ENCODE measurements at regions not wholly inside any gene's neighbourhood (a gene's known extent, or its start where the extent isn't known, plus 50 kb on each side); places are given as distances from the start of the nearest gene placed in this dataset.

GRCh38 chr1:81327103-81327710 lies 473.5 kb upstream of the ADGRL2 start:
- Mint-ChIP-seq H3K4me1 (peaks cover 10% of the 10 kb centered on the region), H3K4me3 (no peak overlapping the region), H3K9me3 (no peaks in the 10 kb centered on the region), H3K36me3 (ENCODE audit: low read depth) (no peaks in the 10 kb centered on the region), H3K27ac (no peak overlapping the region), H3K27me3 (ENCODE audit: insufficient read depth) (peaks cover 2% of the 10 kb centered on the region)
- H3K27me3 ChIP-seq (ENCODE audit: control insufficient read depth, insufficient read depth, low read length, poor library complexity, severe bottlenecking): no peaks in the 10 kb centered on the region
- no peaks in the 10 kb centered on the region for H3K4me1 ChIP-seq (ENCODE audit: control insufficient read depth, insufficient read depth, low read length)
- no peak overlapping the region for H3K4me3 ChIP-seq (ENCODE audit: low read length)
- peak overlapping the region; percentile 51 for H3K27ac ChIP-seq (ENCODE audit: low read depth, low read length)
- 93% methylated on average over 6 of the region's 6 CpGs; no CpG with 5 or more reads in 1 of the 2 experiments for WGBS, 2 experiments (ENCODE audit: insufficient coverage in 1 of 2, insufficient read length in 1 of 2)
- no peaks in the 10 kb centered on the region for H3K36me3 ChIP-seq (ENCODE audit: control insufficient read depth, insufficient read depth, low read length)
- no peak overlapping the region for H3K9ac ChIP-seq (ENCODE audit: extremely low read depth, low read length, poor library complexity, severe bottlenecking)
- H3K9me3 ChIP-seq (ENCODE audit: control insufficient read depth, low read length): no peaks in the 10 kb centered on the region
- TF ChIP-seq CTCF (conservative IDR thresholded peaks at IDR 0.05): no peak
- DNase-seq: no peak

DNA sequence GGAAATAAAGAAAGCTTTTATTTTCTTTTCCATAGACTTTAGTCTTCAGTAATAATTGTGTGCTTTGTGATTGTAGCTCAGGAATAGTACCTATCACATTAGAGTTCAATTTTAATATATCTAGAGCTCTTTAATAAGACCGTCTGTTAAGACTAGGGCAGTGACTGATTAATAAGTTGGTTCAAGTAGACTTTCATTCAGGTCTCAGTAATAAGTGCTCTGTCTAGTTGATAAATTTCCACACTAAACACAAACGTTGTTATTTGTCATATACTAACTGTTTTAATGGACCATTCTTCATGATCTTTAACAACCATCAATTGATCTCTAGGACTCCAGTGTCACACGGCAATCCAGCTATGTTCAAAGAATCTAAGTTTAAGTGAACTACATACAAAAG lies 474.5 kb upstream of the ADGRL2 start:
- H3K9me3 ChIP-seq (ENCODE audit: control insufficient read depth, low read length): no peaks in the 10 kb centered on the region
- WGBS, 2 experiments (ENCODE audit: insufficient coverage in 1 of 2, insufficient read length in 1 of 2): 80 to 84% methylated on average over 1 to 3 of the region's 3 CpGs
- Mint-ChIP-seq H3K9me3 (no peaks in the 10 kb centered on the region), H3K4me3 (no peak overlapping the region), H3K27me3 (ENCODE audit: insufficient read depth) (peaks cover 2% of the 10 kb centered on the region), H3K27ac (no peak overlapping the region), H3K36me3 (ENCODE audit: low read depth) (no peaks in the 10 kb centered on the region), H3K4me1 (peaks cover 10% of the 10 kb centered on the region)
- H3K27me3 ChIP-seq (ENCODE audit: control insufficient read depth, insufficient read depth, low read length, poor library complexity, severe bottlenecking): no peaks in the 10 kb centered on the region
- TF ChIP-seq CTCF (conservative IDR thresholded peaks at IDR 0.05): no peak
- DNase-seq: no peak
- no peaks in the 10 kb centered on the region for H3K4me1 ChIP-seq (ENCODE audit: control insufficient read depth, insufficient read depth, low read length)
- no peak overlapping the region for H3K4me3 ChIP-seq (ENCODE audit: low read length)
- no peaks in the 10 kb centered on the region for H3K36me3 ChIP-seq (ENCODE audit: control insufficient read depth, insufficient read depth, low read length)
- no peak overlapping the region for H3K27ac ChIP-seq (ENCODE audit: low read depth, low read length)
- no peak overlapping the region for H3K9ac ChIP-seq (ENCODE audit: extremely low read depth, low read length, poor library complexity, severe bottlenecking)

- no peak overlapping the region for H3K9ac ChIP-seq (ENCODE audit: extremely low read depth, low read length, poor library complexity, severe bottlenecking)
- DNase-seq: no peak
- H3K27me3 ChIP-seq (ENCODE audit: control insufficient read depth, insufficient read depth, low read length, poor library complexity, severe bottlenecking): no peaks in the 10 kb centered on the region
- Mint-ChIP-seq H3K4me3 (no peak overlapping the region), H3K36me3 (ENCODE audit: low read depth) (no peaks in the 10 kb centered on the region), H3K4me1 (peaks cover 7% of the 10 kb centered on the region), H3K9me3 (no peaks in the 10 kb centered on the region), H3K27me3 (ENCODE audit: insufficient read depth) (peaks cover 2% of the 10 kb centered on the region), H3K27ac (no peak overlapping the region)
- no peak overlapping the region for H3K27ac ChIP-seq (ENCODE audit: low read depth, low read length)
- H3K9me3 ChIP-seq (ENCODE audit: control insufficient read depth, low read length): no peaks in the 10 kb centered on the region
- no peak overlapping the region for H3K4me3 ChIP-seq (ENCODE audit: low read length)
- WGBS, 2 experiments (ENCODE audit: insufficient coverage in 1 of 2, insufficient read length in 1 of 2): 90% methylated on average over 3 of the region's 3 CpGs; no CpG with 5 or more reads in 1 of the 2 experiments
- TF ChIP-seq CTCF (conservative IDR thresholded peaks at IDR 0.05): no peak
- no peaks in the 10 kb centered on the region for H3K4me1 ChIP-seq (ENCODE audit: control insufficient read depth, insufficient read depth, low read length)
- no peaks in the 10 kb centered on the region for H3K36me3 ChIP-seq (ENCODE audit: control insufficient read depth, insufficient read depth, low read length)
Observed at GRCh38 chr1:81325397-81325796, 475.3 kb upstream of the ADGRL2 start.

Data from endodermal cell (in vitro differentiated cells).